ENCODE measurements at regions not wholly inside any gene's neighbourhood (a gene's known extent, or its start where the extent isn't known, plus 50 kb on each side); places are given as distances from the start of the nearest gene placed in this dataset.
"Not testable (repeated sequence)": the region's sequence is repeated elsewhere in the genome, so short reads cannot be mapped to it uniquely, and the experiment has no call there.

GRCh38 chr2:82175210-82175609, 1870.7 kb upstream of the LRRTM1 start:
- not testable (repeated sequence) for TF ChIP-seq POLR3A (IDR thresholded peaks at IDR 0.05; ENCODE audit: borderline replicate concordance, extremely low read depth, insufficient read depth, insufficient read length); EZH2 (IDR thresholded peaks at IDR 0.05; ENCODE audit: borderline replicate concordance, low read depth, low read length); ZSCAN29 (IDR thresholded peaks at IDR 0.05); POLR2AphosphoS2 (IDR thresholded peaks at IDR 0.05; ENCODE audit: low read length); PTTG1 (tag; IDR thresholded peaks at IDR 0.05; ENCODE audit: low read depth); TAF1 (IDR thresholded peaks at IDR 0.05; ENCODE audit: control insufficient read depth, extremely low read depth, insufficient read depth, low read length, severe bottlenecking); GABPA (tag; conservative IDR thresholded peaks at IDR 0.05; ENCODE audit: low read depth); KDM4B (IDR thresholded peaks at IDR 0.05; ENCODE audit: borderline replicate concordance in 2 of 2, low read depth in 1 of 2); KLF1 (tag; IDR thresholded peaks at IDR 0.05)
- TF ChIP-seq, protein P1, sequence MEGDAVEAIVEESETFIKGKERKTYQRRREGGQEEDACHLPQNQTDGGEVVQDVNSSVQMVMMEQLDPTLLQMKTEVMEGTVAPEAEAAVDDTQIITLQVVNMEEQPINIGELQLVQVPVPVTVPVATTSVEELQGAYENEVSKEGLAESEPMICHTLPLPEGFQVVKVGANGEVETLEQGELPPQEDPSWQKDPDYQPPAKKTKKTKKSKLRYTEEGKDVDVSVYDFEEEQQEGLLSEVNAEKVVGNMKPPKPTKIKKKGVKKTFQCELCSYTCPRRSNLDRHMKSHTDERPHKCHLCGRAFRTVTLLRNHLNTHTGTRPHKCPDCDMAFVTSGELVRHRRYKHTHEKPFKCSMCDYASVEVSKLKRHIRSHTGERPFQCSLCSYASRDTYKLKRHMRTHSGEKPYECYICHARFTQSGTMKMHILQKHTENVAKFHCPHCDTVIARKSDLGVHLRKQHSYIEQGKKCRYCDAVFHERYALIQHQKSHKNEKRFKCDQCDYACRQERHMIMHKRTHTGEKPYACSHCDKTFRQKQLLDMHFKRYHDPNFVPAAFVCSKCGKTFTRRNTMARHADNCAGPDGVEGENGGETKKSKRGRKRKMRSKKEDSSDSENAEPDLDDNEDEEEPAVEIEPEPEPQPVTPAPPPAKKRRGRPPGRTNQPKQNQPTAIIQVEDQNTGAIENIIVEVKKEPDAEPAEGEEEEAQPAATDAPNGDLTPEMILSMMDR (IDR thresholded peaks at IDR 0.05 in 2 of 3, conservative IDR thresholded peaks at IDR 0.05 in 1 of 3; ENCODE audit: insufficient read depth in 2 of 3, low read depth in 1 of 3, low read length in 3 of 3): not testable (repeated sequence)
- TF ChIP-seq, protein P2, sequence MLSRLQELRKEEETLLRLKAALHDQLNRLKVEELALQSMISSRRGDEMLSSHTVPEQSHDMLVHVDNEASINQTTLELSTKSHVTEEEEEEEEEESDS (CRISPR knock-in tag; IDR thresholded peaks at IDR 0.05): not testable (repeated sequence)
